LNCAP (cell line): ENCODE measurements at regions not wholly inside any gene's neighbourhood (a gene's known extent, or its start where the extent isn't known, plus 50 kb on each side); places are given as distances from the start of the nearest gene placed in this dataset.

Experiments used
- CTCF ChIP-seq: fragments of 450-650 bp; IDR thresholded peaks from 2 replicates; pipeline ENCODE4 v1.5.1; 2017; ENCODE audit warnings: mild to moderate bottlenecking

- TF ChIP-seq CTCF: no peak
Observed at GRCh38 chr3:66165660-66166059, 55.1 kb upstream of the SLC25A26 start.

- no peak for TF ChIP-seq CTCF
Observed at GRCh38 chr3:66164155-66164554, 56.6 kb upstream of the SLC25A26 start.

GRCh38 chr3:66163222-66163621 lies 57.6 kb upstream of the SLC25A26 start:
- no peak for TF ChIP-seq CTCF

- no peak for TF ChIP-seq CTCF
Observed at GRCh38 chr3:66162766-66163165, 58.0 kb upstream of the SLC25A26 start.

- no peak for TF ChIP-seq CTCF
Observed at GRCh38 chr3:66158933-66159683, 61.7 kb upstream of the SLC25A26 start.

- TF ChIP-seq CTCF: no peak
Observed at GRCh38 chr3:66154444-66154861, 66.3 kb upstream of the SLC25A26 start.

GRCh38 chr3:66153481-66154443 lies 67.0 kb upstream of the SLC25A26 start:
- no peak for TF ChIP-seq CTCF
